Pulmonary artery endothelial cell (primary cell): ENCODE measurements at regions not wholly inside any gene's neighbourhood (a gene's known extent, or its start where the extent isn't known, plus 50 kb on each side); places are given as distances from the start of the nearest gene placed in this dataset.
"Not testable (repeated sequence)": the region's sequence is repeated elsewhere in the genome, so short reads cannot be mapped to it uniquely, and the experiment has no call there.

Experiments used
- DNase-seq: peaks from one replicate; pipeline ENCODE4 v3.0.0-alpha.2; 2011; ENCODE audit warnings: low read depth, low spot score

GRCh38 chr4:178955614-178956013, 1513.4 kb upstream of the AGA start:
- DNase-seq = no peak

- DNase-seq = no peak
Measured at GRCh38 chr4:178958725-178959440, 1516.6 kb upstream of the AGA start.

- no peak for DNase-seq
Measured at GRCh38 chr4:178963446-178964045, 1521.3 kb upstream of the AGA start.

- DNase-seq = no peak
Measured at GRCh38 chr4:178966644-178967043, 1524.4 kb upstream of the AGA start.

GRCh38 chr4:178970433-178971140, 1528.3 kb upstream of the AGA start:
- DNase-seq = no peak

- DNase-seq = no peak
Measured at GRCh38 chr4:178976861-178977260, 1534.6 kb upstream of the AGA start.

GRCh38 chr4:178993306-178993705, 1551.1 kb upstream of the AGA start:
- no peak for DNase-seq

GRCh38 chr4:179001918-179002317, 1559.7 kb upstream of the AGA start:
- DNase-seq = no peak

- DNase-seq = no peak
Measured at GRCh38 chr4:179007755-179008154, 1565.5 kb upstream of the AGA start.

GRCh38 chr4:179017581-179017980, 1575.3 kb upstream of the AGA start:
- no peak for DNase-seq

GRCh38 chr4:179027569-179027968, 1585.3 kb upstream of the AGA start:
- DNase-seq = no peak

GRCh38 chr4:179028321-179028720, 1586.1 kb upstream of the AGA start:
- DNase-seq = no peak

GRCh38 chr4:179029683-179030082, 1587.4 kb upstream of the AGA start:
- no peak for DNase-seq

GRCh38 chr4:179040259-179040658, 1598.0 kb upstream of the AGA start:
- no peak for DNase-seq

- DNase-seq = no peak
Measured at GRCh38 chr4:179048839-179049453, 1606.7 kb upstream of the AGA start.

GRCh38 chr4:179051206-179051605, 1609.0 kb upstream of the AGA start:
- no peak for DNase-seq

- DNase-seq = no peak
Measured at GRCh38 chr4:179059396-179059795, 1617.2 kb upstream of the AGA start.

- not testable (repeated sequence) for DNase-seq
Measured at GRCh38 chr4:179066254-179066653, 1624.0 kb upstream of the AGA start.

- no peak for DNase-seq
Measured at GRCh38 chr4:179071131-179071530, 1628.9 kb upstream of the AGA start.

- no peak for DNase-seq
Measured at GRCh38 chr4:179076865-179077264, 1634.6 kb upstream of the AGA start.

- DNase-seq = no peak
Measured at GRCh38 chr4:179095585-179096221, 1653.5 kb upstream of the AGA start.

GRCh38 chr4:179097741-179098140, 1655.5 kb upstream of the AGA start:
- DNase-seq = no peak
